RWPE2 (cell line): ENCODE measurements at regions not wholly inside any gene's neighbourhood (a gene's known extent, or its start where the extent isn't known, plus 50 kb on each side); places are given as distances from the start of the nearest gene placed in this dataset.
A peak's percentile ranks its signal among the peaks of the same experiment; 100 is the strongest.
"Not testable (repeated sequence)": the region's sequence is repeated elsewhere in the genome, so short reads cannot be mapped to it uniquely, and the experiment has no call there.

ENCODE experiments used
- ATAC-seq: fragments of 200-7000 bp; cut with Tn5 transposase; 3 replicates; pipeline ENCODE4 v1.9.1; 2021; ENCODE audit warnings: low read depth
- DNase-seq: peaks from one replicate; pipeline ENCODE4 v3.0.0-alpha.2; 2020; ENCODE audit warnings: low spot score
- H3K27ac ChIP-seq: fragments of 450-650 bp; 2 replicates; pipeline ENCODE4 v1.5.1; 2017; ENCODE audit warnings: mild to moderate bottlenecking; ENCODE audit not compliant: poor library complexity, severe bottlenecking
- H3K27me3 ChIP-seq: fragments of 250-450 bp; sonication (Bioruptor Pico); 2 replicates; pipeline ENCODE4 v1.5.1; 2021; ENCODE audit warnings: mild to moderate bottlenecking, moderate library complexity; ENCODE audit not compliant: insufficient read depth, poor library complexity, severe bottlenecking
- H3K36me3 ChIP-seq: fragments of 250-450 bp; sonication (Bioruptor Pico); 2 replicates; pipeline ENCODE4 v1.5.1; 2020; ENCODE audit warnings: low read depth, mild to moderate bottlenecking, moderate library complexity
- H3K4me1 ChIP-seq: fragments of 250-450 bp; sonication (Bioruptor Pico); 2 replicates; pipeline ENCODE4 v1.5.1; 2021; ENCODE audit warnings: mild to moderate bottlenecking, moderate library complexity; ENCODE audit not compliant: insufficient read depth, poor library complexity, severe bottlenecking
- H3K4me3 ChIP-seq: fragments of 250-450 bp; sonication (Bioruptor Pico); 2 replicates; pipeline ENCODE4 v1.5.1; 2021; ENCODE audit warnings: mild to moderate bottlenecking, moderate library complexity; ENCODE audit not compliant: severe bottlenecking
- H3K9me3 ChIP-seq: fragments of 250-450 bp; sonication (Bioruptor Pico); 2 replicates; pipeline ENCODE4 v1.5.1; 2021; ENCODE audit warnings: mild to moderate bottlenecking, moderate library complexity; ENCODE audit not compliant: severe bottlenecking
- CTCF ChIP-seq: fragments of 450-650 bp; IDR thresholded peaks from one replicate; pipeline ENCODE4 v1.5.1; 2017; ENCODE audit warnings: mild to moderate bottlenecking, moderate library complexity; ENCODE audit not compliant: poor library complexity, severe bottlenecking

GRCh38 chr4:141350122-141350905 is 129.6 kb downstream of the ZNF330 start:
- no peaks in the 10 kb centered on the region for H3K36me3 ChIP-seq
- ATAC-seq (peak; percentile 92), DNase-seq (peak; percentile 49)
- no peaks in the 10 kb centered on the region for H3K9me3 ChIP-seq
- H3K27ac ChIP-seq: peak overlapping the region; percentile 86
- no peak for TF ChIP-seq CTCF
- H3K4me3 ChIP-seq: no peak overlapping the region
- H3K27me3 ChIP-seq: no peaks in the 10 kb centered on the region
- H3K4me1 ChIP-seq: peaks cover 34% of the 10 kb centered on the region

DNA sequence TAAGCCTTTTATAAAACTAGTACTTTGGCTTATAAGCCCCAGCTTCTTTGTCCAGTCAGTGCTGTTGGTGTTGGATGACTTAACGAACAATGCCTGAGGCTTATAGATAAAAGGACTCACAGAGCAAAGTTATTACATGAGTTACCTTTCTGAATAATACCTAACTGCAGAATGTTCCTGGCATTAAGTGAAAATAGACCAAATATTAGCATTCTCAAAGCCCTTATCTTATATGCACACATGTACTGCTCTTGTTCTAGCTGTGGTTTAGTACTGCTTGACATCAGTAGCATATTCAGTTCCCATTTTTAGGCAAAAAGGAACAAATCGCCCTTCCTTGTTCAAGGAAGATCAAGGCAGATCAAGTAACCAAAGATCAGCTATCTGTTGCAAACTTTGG is 131.6 kb downstream of the ZNF330 start:
- Histone ChIP-seq H3K27me3 (no peaks in the 10 kb centered on the region), H3K36me3 (no peaks in the 10 kb centered on the region), H3K9me3 (no peaks in the 10 kb centered on the region), H3K27ac (peak overlapping the region; percentile 34), H3K4me3 (no peak overlapping the region), H3K4me1 (peaks cover 34% of the 10 kb centered on the region)
- DNase-seq (no peak), ATAC-seq (no peak)
- no peak for TF ChIP-seq CTCF

DNA sequence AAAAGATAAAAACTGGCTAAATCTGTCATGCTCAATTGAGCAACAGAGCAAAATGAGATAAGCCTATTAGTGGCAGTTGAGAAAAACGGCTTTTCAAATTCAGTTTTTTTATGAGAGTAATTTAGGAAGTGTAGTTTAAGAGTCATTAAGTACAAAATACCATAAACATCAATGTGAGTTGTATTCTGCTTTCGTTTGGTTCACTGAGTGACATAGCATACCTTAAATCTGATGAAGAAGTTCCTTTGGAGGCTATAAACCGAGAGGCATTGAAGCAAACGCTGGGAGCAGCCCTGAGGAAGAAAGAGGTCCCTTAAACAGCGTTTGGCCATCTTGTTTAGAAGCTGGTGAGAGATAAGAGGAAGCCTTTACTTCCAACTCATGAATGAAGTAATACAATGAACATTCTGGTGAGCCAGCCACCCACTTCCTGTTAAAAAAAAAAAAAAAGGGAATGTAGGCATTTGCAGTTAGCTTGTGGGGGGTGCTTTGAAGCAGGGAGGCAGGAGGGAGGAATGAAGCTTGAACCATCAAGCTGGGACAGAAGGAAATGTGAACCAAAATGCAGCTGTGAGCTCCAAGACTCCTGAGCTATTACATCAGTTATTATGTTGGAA is 132.3 kb downstream of the ZNF330 start:
- TF ChIP-seq CTCF: no peak
- ATAC-seq (no peak), DNase-seq (no peak)
- H3K27ac ChIP-seq: peak overlapping the region; percentile 34
- H3K4me3 ChIP-seq: no peak overlapping the region
- no peaks in the 10 kb centered on the region for H3K36me3 ChIP-seq
- H3K4me1 ChIP-seq: peaks cover 34% of the 10 kb centered on the region
- H3K9me3 ChIP-seq: no peaks in the 10 kb centered on the region
- no peaks in the 10 kb centered on the region for H3K27me3 ChIP-seq

- no peak for TF ChIP-seq CTCF
- ATAC-seq (no peak), DNase-seq (no peak)
- Histone ChIP-seq H3K9me3 (no peaks in the 10 kb centered on the region), H3K27me3 (no peaks in the 10 kb centered on the region), H3K36me3 (no peaks in the 10 kb centered on the region), H3K27ac (no peak overlapping the region), H3K4me1 (peaks cover 15% of the 10 kb centered on the region), H3K4me3 (no peak overlapping the region)
Observed at GRCh38 chr4:141356321-141356962, 135.7 kb downstream of the ZNF330 start.

DNA sequence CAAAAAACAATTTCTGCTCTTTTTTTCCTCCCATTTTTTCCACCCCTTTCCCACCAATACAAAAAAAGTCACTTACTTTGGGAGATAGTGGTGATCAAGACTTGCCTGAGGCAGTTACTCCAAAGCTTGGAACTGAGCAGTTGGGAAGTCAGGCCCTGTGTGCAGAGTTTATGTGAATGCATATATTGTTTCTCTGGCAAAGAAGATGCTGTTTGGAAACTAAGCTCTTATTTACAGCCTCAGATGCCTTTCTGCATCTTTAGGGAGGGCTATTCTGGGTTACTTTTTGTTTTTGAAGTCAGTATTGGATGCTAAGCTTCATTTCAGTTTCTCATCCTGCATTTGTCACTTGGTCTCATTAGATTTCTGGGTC is 136.3 kb downstream of the ZNF330 start:
- Histone ChIP-seq H3K27me3 (no peaks in the 10 kb centered on the region), H3K4me3 (no peak overlapping the region), H3K27ac (no peak overlapping the region), H3K9me3 (no peaks in the 10 kb centered on the region), H3K36me3 (no peaks in the 10 kb centered on the region), H3K4me1 (peaks cover 10% of the 10 kb centered on the region)
- ATAC-seq (no peak), DNase-seq (no peak)
- no peak for TF ChIP-seq CTCF

DNA sequence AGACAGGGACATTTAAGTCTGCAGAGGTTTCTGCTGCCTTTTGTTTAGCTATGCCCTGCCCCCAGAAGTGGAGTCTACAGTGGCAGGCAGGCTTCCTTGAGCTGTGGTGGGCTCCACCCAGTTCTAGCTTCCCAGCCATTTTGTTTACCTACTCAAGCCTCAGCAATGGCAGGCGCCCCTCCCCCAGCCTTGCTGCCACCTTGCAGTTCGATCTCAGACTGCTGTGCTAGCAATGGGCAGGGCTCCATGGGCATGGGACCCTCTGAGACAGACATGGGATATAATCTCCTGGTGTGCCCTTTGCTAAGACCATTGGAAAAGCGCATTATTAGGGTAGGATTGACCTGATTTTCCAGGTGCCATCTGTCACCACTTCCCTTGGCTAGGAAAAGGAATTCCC is 147.5 kb downstream of the ZNF330 start:
- H3K4me3 ChIP-seq, H3K4me1 ChIP-seq, H3K9me3 ChIP-seq, H3K36me3 ChIP-seq, ATAC-seq, H3K27me3 ChIP-seq, DNase-seq, H3K27ac ChIP-seq: not testable (repeated sequence)
